GM18499 (cell line): ENCODE measurements at regions not wholly inside any gene's neighbourhood (a gene's known extent, or its start where the extent isn't known, plus 50 kb on each side); places are given as distances from the start of the nearest gene placed in this dataset.
"Not testable (repeated sequence)": the region's sequence is repeated elsewhere in the genome, so short reads cannot be mapped to it uniquely, and the experiment has no call there.

ENCODE experiments used
- ATAC-seq: cut with Tn5 transposase; IDR thresholded peaks from one replicate; pipeline ENCODE4 v1.9.1; 2021; ENCODE audit warnings: moderate number of reproducible peaks; ENCODE audit not compliant: insufficient read depth, unreplicated experiment

DNA sequence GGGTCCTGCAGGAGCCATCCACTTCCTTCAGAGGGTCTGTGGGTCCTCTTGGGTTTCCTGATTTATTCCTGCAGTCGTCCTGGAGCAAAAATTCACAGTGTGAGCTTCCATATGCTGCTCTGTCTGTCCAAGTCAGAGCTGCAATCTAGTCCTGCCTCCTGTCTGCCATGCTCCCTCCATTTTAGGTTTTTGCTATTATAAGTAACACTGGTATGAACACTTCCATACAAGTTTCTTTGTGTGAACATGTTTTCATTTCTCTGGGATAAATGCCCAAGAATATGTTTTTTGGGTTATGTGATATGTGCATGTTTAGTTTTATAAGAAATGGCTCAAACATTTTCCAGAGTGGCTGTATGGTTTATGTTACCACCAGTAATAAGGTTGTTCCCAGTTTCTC is 188.1 kb downstream of the ACTR3B start:
- no peak for ATAC-seq

DNA sequence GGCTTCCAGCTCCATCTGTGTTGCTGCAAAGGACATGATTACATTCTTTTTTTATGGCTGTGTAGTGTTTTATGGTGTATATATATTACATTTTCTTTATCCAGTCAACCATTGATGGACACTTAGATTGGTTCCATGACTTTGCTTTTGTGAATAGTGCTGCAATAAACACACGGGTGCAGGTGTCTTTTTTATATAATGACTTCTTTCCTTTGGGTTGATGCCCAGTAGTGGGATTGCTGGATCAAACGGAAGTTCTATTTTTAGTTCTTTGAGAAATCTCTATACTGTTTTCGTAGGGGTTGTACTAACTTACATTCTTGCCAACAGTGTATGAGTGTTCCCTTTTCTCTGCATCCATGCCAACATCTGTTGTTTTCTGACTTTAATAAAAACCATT is 189.7 kb downstream of the ACTR3B start:
- ATAC-seq, result no peak

DNA sequence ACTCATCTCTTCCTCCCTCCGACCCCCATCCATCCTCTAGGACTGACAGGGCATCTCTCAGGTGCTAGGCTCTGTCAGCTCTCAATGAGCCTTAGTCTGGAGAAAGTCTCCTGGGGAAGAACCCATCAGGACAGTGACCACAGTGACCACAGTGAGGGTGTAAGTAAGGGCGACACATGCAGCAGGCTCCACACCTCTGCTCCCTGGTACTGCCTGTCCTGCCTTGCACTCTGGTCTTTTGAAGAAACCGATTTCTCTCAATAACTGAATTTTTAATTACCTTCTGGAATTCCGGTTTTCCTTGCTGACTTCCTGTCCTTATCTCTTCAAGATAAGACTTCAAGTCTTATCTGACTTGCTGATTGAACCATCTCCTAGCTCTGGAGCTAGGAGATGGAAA is 190.2 kb downstream of the ACTR3B start:
- ATAC-seq, result no peak

DNA sequence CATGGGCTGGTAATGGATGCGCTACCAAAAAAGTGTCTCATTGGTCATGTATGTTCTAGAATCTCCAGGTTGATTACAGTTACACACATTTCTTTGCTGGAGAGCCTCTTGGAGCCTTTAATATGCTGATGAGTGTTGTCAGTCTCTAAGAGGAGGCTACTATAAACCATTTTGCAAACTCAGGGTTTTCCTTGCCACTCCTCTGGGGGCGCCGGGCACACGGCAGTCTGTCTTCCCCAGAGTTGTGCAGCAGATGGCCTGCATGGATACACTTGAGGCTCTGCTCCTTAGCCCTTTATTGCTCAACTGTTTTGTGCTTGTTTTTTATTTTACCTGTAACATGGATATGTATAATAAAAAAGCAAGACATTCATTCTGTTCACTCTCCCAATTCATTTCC is 196.5 kb downstream of the ACTR3B start:
- ATAC-seq, result no peak

DNA sequence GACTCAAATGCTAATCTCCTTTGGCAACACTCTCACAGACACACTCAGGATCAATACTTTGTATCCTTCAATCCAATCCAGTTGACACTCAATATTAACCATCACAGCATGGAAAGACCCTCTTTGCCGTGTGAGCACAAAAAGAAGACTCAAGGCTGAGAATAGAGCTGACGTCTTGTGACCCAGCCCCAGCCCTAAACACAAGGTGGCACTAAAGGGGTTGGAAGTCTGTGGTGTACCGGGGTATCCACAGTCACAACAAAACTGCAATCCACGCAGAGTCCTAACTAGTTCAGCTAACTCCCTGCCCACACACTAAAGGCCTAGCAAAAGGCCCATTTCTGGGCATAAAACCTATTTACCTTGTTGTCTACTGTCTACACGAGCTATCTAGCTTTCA is 200.1 kb downstream of the ACTR3B start:
- ATAC-seq, result no peak

DNA sequence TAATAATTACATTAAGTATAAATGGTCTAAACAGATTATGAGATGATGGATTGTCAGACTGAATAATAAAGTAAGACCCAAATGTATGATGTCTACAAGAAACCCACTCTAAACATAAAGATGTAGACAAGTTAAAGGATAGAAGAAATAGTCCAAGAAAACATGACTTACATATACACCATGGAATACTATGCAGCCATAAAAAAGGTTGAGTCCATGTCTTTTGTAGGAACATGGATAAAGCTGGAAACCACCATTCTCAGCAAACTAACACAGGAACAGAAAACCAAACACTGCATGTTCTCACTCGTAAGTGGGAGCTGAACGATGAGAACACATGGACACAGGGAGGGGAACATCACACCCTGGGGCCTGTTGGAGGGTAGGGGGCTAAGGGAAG is 202.2 kb downstream of the ACTR3B start:
- not testable (repeated sequence) for ATAC-seq

DNA sequence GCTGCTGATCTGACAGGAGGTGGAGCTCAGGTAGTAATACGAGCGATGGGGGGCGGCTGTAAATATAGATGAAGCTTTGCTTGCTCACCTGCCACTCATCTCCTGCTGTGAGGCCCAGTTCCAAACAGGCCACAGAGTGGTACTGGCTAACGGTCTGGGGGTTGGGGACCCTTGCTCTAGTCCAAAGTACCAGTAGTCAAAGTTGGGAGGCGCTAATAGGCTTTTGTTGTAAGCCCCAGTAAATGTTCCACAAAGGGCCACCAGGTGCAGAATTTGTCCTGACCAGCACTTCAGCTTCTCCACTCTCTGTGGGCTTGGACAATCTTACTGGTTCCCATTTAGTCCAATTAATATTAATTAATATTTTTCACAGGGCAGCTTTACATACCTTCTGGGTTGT is 206.6 kb downstream of the ACTR3B start:
- ATAC-seq, result no peak

DNA sequence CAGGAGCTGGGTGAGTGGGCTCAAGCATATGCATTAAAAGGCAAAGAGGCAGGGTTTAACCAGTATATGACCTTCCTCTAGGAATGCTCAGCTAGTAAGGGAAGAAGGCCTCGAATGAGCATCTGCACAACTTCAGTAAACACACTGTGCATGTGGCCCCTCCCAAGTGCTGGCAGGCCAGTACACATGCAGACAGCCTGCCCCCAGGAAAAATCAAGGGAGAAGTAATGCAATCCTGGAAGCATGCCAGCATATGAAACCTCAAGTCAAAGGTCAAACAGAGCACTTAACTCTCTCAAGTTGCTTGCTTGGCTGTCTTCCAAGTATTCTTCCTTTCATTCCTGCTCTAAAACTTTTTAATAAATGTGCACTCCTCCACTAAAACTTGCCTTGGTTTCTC is 208.4 kb downstream of the ACTR3B start:
- ATAC-seq, result no peak

DNA sequence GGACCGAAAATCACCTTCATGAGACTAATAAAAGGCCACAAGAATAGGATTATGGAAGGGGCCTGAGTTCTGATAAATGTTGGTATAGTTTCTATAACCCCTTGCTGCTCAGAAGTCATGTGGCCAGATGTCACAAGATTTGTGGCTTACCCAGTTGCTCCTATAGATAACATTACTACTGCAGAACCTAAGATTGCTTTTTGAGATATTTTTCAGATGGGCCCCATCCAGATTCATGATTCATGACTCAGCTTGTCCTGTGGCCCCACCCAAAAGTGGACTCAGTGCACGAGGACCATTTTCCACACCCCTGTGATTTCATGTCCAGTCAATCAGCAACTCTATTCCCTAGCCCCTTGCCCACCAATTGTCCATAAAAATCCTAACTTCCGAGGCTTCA is 209.0 kb downstream of the ACTR3B start:
- ATAC-seq, result no peak

DNA sequence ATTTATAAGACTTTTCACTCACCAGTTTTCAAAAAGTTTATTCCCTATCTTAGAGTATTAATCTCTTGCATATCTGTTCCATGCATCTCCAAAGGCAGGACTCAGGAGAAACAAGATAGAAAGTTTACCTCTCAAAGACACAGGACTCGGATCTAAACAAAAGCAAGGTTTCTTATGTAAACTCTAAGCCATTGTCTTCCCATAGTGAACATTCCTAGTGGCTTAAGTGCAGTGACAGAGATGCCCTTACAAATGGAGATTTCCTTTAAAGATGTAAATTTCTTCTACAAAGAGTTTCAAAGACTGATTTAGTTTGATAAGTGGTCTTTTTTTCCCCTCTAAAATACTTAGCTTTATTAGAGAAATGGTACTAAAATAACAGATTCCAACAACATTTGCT is 209.8 kb downstream of the ACTR3B start:
- no peak for ATAC-seq

DNA sequence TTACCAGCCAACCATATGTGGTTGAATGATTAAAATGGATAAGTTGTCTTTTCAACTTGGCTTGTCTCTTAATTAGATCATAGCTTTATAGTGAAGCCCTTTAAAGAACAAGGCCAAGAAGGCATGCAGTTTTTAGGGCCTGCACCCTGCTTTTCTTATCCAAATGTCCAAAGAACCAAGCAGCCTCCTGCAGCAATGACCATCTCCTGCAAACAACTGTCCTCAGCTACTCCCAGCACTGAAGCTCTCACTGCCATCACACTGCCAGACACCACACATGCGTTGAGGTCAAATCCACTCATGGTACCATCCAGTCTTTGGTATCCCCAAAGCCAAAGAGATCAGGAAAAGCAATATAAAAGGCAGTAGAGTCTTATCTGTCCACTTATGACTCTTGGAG is 210.3 kb downstream of the ACTR3B start:
- ATAC-seq, result no peak

DNA sequence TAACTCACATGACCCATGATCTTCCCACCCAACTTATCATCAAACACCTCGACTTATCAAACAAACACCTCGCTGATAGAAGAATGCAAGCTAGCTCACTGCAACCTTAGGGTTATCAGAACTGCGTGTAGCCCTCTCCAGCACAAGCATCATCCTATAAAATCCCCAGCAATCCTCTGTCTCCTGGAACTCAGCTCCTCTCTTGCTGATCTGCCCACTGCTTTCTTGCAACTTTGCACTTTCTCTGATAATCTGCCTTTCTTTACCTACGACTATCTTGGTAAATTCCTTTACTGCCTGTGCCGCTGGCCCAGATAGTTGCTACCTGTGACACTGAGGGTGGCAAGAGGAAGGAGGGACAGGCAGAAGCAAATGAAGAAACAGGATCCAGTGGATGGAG is 210.9 kb downstream of the ACTR3B start:
- no peak for ATAC-seq

DNA sequence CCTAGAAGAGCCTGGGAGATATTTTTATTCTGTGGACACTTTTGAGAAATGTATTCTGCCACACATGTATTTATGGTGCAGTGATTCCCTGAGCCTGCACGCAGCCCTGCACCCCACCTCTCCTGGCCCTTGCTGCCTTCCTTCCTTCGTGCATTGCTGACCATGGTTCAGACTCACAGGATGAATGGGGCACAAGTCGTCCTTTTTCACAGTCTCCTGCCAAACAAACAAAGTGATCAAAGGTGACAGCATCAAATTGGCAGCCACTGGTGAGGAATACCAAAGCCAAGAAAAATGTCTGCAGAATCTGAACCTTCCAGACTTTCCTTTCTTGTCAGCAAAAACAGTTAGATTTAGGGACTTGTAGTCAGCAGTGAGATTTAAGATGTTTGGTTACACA is 215.0 kb downstream of the ACTR3B start:
- ATAC-seq, result no peak

DNA sequence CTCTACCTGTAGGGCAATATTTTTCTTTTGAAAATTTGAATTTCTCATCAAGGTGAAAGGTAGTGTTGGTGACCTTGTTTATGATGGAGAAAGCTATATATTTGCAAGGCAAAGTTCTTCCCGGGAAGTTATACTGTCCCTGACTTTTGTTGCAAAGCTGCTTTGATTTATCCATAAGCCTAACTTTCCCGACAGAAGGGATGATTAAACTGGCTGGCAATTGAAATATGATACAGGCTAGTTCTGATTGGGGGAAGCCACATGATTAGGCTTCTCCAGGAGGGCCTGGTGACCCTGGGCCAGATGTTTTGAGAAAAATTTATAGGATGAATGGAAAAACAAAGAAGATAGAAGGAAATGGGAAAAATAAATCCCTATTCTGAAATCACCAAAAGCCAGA is 215.5 kb downstream of the ACTR3B start:
- no peak for ATAC-seq

DNA sequence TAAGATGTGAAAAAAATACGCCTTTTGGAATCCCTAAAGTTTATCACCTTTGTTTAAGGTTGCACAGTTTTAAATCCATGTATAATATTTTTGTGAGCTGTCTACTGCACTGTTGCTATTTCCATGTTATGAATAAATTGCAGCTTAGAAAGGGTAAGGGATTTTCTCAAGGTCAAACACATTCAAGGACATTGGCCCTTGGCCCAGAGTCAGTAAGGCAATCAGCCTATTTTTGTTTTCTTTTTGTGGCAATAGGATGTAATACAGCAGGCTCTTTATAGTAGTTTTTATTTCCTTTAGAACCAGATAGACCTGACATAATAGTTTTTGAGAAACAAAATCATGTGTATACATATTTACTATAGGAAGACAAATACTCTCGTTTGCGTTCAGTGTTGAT is 219.8 kb downstream of the ACTR3B start:
- ATAC-seq, result no peak

DNA sequence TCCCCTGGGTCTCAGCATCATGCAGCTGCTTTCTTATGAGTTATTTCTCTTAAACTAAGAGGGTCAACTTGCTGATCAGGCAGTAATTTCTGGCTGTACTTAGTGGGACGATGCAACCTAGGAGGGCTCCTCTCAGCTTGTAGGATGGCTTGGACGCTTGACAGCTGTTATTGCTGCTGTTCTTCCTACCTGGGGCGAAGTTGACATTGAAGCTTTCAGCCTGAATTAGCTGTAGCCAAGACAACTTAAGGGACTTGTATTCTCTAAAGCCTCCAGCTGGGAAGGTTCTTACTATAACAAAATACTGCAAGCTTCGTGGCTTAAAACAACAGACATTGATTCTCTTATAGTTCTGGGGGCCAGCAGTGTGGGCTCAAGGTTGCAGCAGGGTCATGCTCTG is 224.9 kb downstream of the ACTR3B start:
- no peak for ATAC-seq

DNA sequence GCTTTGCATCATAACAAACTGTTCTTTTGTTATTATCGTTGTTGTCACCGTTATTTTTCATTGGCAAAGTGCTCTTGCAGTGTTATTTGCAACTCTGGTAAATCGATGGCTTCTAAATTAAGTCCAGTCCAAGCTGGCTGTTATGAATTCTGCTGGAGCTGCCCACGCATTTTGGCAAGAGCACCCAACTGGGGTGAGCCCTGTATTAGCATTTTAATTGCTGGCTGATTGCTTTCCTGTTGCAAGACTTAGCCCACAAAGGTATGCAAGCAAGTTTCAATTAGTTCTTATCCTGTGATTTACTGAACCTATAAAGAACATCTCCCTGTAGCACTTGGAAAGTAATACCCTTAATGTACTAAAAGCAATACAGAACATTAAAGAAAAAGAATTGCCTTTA is 226.8 kb downstream of the ACTR3B start:
- ATAC-seq, result no peak

DNA sequence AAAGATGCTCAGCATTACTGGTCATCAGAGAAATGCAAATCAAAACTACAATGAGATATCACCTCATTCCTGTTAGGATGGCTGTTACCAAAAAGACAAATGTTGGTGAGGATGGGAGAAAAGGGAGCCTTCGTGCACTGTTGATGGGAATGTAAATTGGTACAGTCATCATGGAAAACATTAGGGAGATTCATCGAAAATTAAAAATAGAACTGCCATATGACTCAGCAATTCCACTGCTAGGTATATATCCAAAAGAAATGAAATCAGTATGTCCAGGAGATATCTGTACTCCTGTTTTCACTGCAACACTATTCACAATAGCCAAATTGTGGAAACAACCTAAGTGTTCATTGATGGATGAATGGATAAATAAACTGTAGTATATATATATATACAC is 228.1 kb downstream of the ACTR3B start:
- ATAC-seq, result no peak

DNA sequence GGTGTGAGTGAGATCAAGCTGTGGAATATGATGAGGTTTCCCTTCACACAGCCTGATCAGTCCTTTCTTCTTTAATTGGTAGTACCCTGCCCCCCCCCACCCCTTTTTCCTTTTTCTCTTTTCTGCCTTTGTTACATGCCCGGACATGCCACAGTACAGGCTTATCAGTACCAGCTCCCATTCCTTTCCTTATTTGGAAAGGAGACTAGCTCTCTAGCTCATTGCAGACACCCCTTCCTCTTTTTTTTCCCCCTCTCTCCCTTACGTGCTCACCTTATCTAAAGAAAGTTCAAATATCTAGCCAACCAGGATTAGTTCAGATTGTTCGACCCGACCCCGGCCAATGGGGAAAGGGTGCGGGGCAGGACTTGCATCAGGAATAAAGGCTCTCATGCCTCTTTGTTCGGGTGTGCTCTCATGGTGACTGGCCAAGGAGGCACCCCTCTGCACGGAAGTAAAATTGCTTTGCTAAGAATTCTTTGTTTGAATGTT is 230.4 kb downstream of the ACTR3B start:
- no peak for ATAC-seq

DNA sequence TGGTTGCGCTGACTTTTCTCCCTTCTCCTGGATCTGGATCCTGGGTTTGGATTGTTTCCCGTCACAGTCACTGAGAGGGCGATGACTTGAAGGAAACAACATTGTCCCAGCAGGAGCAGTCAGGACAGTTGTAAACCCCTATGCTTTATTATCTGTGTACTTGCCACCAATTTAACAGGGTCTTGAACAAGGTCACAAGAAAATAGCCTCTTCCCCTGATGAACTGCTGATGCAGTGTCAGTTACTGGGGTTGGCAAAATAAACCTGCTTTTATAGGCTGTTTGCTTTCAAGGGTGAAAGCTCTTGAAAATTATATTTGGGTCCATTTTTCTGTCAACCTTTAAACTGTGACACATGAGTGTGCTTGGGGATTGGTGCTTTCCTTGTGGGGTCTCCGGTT is 238.9 kb downstream of the ACTR3B start:
- no peak for ATAC-seq

DNA sequence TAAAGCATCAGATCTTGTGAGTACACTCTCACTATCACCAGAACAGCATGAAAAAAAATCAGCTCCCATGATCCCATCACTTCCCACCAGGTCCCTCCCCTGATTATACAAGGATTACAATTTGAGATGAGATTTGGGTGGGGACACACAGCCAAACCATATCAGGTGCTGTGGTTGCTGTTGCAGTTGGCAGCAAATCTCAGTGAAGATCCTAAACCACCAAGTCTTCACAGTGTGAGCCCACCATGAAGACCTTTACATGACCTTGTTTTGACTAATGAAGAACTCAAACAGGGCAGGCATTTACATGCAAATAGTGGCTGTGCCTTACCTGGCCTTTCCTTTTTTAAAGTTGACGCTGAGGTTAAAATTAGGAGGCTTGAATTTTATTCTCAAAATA is 242.6 kb downstream of the ACTR3B start:
- ATAC-seq, result no peak

DNA sequence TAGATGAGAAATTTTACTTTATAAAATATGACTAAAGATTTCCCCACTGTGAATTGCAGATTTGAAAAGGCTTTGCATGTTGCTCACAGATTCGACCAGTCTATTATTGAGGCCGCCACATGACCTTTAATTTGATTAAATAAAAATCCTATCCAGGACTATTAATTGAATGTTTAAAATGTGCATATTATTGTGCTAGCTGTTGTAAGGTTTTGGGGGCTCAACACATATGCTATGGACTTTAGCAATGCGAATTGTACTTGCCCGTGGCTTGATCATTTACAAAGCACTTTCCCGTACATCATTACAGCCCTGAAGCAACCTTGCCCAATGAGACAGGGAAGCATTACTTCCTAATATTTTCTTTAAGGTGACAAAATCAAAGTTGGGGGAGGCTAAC is 243.0 kb downstream of the ACTR3B start:
- ATAC-seq, result no peak

DNA sequence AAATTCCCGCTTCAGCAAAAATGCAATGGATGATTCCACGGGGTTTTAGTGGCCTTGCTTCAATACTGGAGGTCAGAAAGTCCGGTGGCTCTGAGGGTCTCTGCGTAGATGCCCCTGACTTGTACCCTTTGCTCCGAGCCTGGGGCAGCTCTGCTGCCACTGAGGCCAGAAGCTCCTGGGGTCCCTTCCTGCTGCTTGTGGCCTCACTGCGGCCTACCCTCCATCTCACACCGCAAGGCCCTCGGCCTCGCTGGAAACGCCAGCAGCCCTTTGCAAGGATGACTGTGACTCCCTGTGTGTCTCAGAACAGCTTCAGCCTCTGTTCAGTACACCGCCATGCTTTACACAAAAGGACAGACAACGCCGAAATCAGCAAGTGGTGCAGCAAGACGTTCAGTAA is 244.8 kb downstream of the ACTR3B start:
- no peak for ATAC-seq
